Keratinocyte (primary cell): ENCODE measurements at regions not wholly inside any gene's neighbourhood (a gene's known extent, or its start where the extent isn't known, plus 50 kb on each side); places are given as distances from the start of the nearest gene placed in this dataset.

ENCODE experiments used
- EZH2 ChIP-seq: IDR thresholded peaks from one replicate; pipeline ENCODE4 v1.6.1; 2012; ENCODE audit warnings: inconsistent platforms, mild to moderate bottlenecking, low read length, moderate library complexity
- TF ChIP-seq, protein P1 (sequence below), 3 experiments: IDR thresholded peaks in 1 of 3; conservative IDR thresholded peaks in 1 of 3; optimal IDR thresholded peaks in 1 of 3; 2 replicates in 2 of 3; 3 replicates in 1 of 3; pipeline versions ENCODE3 to v1.5.1; 2011; ENCODE audit warnings: low read length in 3 of 3, mild to moderate bottlenecking in 3 of 3, moderate library complexity in 2 of 3, control low read depth in 1 of 3, inconsistent platforms in 1 of 3; ENCODE audit not compliant: insufficient read depth in 2 of 3; ENCODE audit errors: extremely low read depth in 1 of 3

GRCh38 chr12:78666584-78666983, 198.0 kb upstream of the SYT1 start:
- TF ChIP-seq, protein P1, sequence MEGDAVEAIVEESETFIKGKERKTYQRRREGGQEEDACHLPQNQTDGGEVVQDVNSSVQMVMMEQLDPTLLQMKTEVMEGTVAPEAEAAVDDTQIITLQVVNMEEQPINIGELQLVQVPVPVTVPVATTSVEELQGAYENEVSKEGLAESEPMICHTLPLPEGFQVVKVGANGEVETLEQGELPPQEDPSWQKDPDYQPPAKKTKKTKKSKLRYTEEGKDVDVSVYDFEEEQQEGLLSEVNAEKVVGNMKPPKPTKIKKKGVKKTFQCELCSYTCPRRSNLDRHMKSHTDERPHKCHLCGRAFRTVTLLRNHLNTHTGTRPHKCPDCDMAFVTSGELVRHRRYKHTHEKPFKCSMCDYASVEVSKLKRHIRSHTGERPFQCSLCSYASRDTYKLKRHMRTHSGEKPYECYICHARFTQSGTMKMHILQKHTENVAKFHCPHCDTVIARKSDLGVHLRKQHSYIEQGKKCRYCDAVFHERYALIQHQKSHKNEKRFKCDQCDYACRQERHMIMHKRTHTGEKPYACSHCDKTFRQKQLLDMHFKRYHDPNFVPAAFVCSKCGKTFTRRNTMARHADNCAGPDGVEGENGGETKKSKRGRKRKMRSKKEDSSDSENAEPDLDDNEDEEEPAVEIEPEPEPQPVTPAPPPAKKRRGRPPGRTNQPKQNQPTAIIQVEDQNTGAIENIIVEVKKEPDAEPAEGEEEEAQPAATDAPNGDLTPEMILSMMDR (optimal IDR thresholded peaks at IDR 0.05 in 1 of 3, IDR thresholded peaks at IDR 0.05 in 1 of 3, conservative IDR thresholded peaks at IDR 0.05 in 1 of 3; ENCODE audit: extremely low read depth in 1 of 3, insufficient read depth in 2 of 3, low read length in 3 of 3): no peak
- TF ChIP-seq EZH2: no peak
